NCI-H2029 (cell line): ENCODE measurements at regions not wholly inside any gene's neighbourhood (a gene's known extent, or its start where the extent isn't known, plus 50 kb on each side); places are given as distances from the start of the nearest gene placed in this dataset.
"Not testable (repeated sequence)": the region's sequence is repeated elsewhere in the genome, so short reads cannot be mapped to it uniquely, and the experiment has no call there.

ENCODE experiments used
- DNase-seq: peaks from one replicate; lab custom pipeline; 2025; lab: John Stamatoyannopoulos, UW

GRCh38 chr10:78096486-78096885 lies 62.8 kb downstream of the RPS24 start:
- DNase-seq: not testable (repeated sequence)

- not testable (repeated sequence) for DNase-seq
Observed at GRCh38 chr10:78102593-78102992, 68.9 kb downstream of the RPS24 start.

GRCh38 chr10:78109210-78109609 lies 75.5 kb downstream of the RPS24 start:
- DNase-seq: no peak

DNA sequence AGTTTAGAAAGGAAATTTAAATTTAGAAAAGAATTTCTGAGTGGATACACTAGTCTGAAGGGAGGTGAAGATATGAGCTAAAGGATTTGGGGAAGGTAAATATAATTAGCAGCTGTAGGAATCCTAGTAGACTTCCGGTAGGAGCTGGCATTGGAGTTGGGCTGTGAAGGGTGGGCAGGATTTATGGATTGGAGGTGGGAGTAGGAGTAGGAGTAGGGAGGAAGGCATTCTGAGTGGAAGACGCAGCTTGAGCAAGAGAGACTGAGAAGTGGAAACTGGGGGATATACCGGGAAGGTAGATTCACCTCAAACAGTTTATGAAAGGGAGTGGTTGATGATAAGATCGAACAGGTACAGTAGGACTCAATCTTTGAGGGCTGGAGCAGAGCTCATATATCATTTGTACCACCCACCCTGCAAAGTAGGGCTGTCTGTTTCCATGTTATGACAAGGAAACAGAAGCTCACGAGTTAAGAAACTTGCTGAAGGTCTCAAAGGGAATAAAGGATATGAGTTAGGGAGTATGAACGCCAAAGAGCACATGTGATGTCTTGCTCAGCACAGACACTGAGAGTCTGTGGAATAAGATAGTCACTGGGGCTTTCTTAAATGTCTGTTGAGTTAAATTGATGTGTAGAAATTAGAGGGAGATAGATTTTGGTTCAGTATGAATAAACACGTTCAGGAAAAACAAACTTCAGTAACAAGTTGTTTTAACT lies 81.6 kb downstream of the RPS24 start:
- DNase-seq: no peak

- no peak for DNase-seq
Observed at GRCh38 chr10:78116361-78116760, 82.7 kb downstream of the RPS24 start.

DNA sequence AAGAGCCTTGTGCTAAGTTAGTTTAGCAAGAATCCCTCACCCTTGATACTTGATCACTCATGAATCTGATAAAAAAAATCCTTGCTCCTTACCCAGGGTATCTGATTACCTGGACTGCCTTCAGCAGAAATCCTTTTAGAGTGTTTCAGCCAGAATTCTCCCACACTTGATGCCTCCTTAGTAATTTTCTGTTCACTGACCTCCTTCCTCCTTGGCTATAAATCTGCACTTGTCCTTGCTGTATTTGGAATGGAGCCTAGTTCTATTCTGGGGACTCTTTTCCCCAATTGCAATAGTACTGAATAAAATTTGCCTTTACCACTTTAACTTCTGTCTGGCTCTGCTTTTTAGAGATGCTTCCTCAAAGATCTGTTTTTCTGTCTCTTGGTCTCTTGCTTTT lies 84.9 kb downstream of the RPS24 start:
- no peak for DNase-seq

DNA sequence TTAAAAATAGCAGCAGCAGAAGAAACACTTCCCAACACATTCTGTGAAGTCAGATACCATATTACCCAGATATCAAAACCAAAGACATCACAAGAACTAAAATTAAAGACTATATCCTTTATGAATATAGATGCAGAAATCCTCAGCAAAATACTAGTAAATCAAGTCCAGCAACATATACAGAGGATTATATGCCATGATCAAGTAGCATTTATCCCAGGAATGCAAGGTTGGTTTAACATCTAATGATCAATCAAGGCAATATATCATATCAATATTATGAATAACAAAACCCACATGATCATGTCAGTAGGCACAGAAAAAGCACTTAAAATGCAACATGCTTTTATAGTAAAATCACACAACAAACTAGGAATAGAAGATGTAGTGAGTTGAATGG lies 88.1 kb downstream of the RPS24 start:
- no peak for DNase-seq

DNA sequence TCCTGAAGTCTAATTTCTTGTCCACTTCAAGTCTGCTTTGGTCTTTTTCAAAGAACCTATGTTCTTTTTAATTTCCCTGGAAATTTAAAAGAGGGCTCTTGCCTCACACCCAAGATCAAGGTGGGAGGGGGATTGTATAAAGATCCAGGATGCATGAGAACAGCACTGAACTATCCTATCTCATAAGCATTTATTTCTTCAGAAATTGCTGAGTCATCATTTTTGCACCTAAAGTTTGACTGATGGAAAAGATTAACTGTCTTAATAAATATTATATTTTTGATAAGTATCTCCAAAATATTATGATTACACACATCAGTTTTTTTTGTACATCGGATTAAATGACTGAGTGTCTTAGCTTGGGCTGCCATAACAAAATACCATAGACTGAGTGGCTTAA lies 90.5 kb downstream of the RPS24 start:
- no peak for DNase-seq

DNA sequence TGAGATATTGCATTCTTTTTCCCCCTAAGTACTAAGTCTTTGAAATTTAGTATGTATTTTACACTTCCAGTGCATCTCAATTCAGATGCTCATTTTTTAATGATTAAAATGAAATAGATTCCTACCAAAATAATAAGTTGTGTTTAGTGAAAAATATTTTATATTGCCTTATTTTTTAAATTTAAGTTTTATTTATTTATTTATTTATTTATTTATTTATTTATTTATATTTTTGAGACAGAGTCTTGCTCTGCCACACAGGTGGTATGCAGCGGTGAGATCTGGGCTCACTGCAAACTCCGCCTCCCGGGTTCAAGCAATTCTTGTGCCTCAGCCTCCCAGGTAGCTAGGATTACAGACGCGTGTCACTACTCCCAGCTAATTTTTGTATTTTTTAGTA lies 95.5 kb downstream of the RPS24 start:
- no peak for DNase-seq

GRCh38 chr10:78130966-78131710 lies 97.5 kb downstream of the RPS24 start:
- DNase-seq: no peak

- DNase-seq: no peak
Observed at GRCh38 chr10:78134773-78135306, 101.2 kb downstream of the RPS24 start.

GRCh38 chr10:78137147-78137546 lies 103.5 kb downstream of the RPS24 start:
- DNase-seq: no peak

DNA sequence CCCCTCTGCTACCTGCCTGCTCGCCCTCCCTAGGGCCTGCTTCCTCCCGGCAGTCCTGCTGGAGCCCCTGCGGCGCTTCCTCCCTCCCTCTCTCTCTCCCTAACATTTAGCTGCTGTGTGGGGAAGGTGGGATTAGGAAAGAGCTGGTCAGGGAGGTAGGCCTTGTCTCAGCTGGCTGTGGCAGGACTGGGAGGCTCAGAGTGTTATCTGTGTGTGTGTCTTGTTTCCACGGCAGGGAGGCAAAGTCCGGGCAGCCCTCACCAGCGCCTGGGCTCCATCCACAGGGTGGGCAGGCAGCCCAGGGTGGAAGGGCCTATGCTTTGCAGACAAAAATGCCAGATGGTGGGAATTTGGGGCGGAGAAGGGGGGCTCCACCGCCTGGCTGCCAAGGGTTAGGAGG lies 105.7 kb downstream of the RPS24 start:
- no peak for DNase-seq

GRCh38 chr10:78140066-78140630 lies 106.5 kb downstream of the RPS24 start:
- no peak for DNase-seq

GRCh38 chr10:78143576-78143975 lies 109.9 kb downstream of the RPS24 start:
- no peak for DNase-seq

- DNase-seq: no peak
Observed at GRCh38 chr10:78146200-78146599, 112.5 kb downstream of the RPS24 start.

DNA sequence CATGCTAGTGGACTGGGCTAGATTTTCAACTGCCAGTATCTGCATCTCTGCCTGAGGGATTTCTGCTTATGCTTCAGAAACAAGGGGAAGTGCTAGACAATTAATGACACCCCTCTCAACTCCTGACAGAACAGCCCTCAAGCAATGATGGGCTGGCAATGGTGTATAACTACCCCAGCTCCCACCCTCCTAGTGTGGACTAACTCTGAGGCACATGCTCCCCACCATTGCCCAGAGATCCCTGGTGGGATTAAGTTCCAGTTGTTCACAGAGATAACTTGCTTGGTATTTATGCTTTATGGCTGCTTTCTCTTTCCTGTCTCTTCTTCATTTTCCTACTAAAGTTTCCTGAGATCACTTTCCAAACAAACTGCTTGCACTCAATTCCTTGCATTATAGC lies 113.5 kb downstream of the RPS24 start:
- DNase-seq: no peak

GRCh38 chr10:78148216-78148960 lies 114.7 kb downstream of the RPS24 start:
- DNase-seq: no peak

DNA sequence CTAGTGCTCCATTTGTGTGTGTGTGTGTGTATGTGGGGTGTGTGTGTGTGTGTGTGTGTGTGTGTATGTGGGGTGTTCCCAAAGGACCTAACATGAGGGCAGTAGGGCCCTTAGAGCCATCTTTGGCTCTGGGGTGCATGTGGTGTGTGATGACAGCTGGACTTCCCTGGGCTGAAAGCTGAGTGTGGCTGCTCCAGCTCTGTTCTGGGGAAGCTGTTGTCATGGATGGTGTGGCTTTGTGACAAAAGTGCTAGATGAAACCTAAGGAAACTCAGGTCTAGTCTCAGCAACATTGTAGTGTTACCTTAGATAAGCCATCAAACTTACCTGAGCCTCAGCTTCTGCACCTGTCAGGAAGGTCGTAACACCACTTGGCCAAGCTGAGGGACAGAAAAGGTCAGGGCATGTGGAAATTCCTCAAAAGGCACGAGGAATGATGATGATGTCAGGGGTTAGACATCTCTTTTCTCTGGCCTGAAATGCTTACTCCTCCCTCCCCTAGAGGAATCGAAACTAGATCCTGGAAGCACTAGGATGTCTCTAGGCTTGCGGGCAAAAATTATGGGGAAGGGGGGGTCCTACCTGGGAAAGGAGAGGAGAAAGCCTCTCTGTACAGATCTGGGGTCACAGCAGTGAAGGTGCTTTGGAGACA lies 115.4 kb downstream of the RPS24 start:
- no peak for DNase-seq

GRCh38 chr10:78150756-78151155 lies 117.1 kb downstream of the RPS24 start:
- no peak for DNase-seq

GRCh38 chr10:78155722-78156121 lies 122.1 kb downstream of the RPS24 start:
- no peak for DNase-seq

DNA sequence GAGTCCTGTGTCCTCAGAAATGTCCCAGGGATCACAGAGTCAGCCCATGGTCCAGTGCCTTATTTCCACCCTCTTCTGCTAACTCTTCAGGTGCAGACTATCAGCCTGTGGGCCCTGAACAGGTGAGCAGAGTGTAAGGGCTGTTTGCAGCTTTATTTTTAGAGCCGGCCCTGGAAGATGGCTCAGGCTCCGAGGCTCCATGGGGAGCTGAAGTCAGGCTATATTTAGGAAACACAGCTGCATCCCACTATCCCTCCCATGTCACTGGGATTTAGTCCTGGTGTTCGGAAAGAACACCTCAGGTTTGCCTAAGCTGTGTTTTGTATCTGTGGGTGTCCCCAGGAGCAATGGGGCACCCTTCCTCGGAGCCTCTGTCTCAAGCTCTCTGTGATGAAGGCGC lies 126.9 kb downstream of the RPS24 start:
- DNase-seq: no peak
